ENCODE measurements at regions not wholly inside any gene's neighbourhood (a gene's known extent, or its start where the extent isn't known, plus 50 kb on each side); places are given as distances from the start of the nearest gene placed in this dataset.

DNA sequence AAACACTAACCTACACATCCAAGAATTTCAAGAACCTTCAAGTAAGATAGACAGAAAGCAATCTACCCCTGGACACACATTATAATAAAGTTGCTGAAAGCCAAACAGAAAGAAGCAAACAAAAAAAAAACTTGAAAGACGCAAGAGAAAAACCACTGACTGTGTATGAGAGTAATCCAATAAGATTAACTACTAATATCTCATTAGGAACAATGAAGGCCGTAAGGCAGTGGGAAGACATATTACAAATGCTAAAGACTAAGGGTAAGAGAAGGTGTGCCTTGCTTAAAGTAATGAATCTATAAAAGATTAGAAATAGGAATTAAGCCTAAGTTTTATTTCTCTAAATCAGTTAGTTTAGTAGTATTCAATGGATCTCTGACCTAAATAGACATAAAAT, 1109.1 kb downstream of the JRKL start:
- Histone ChIP-seq H3K4me3 (ENCODE audit: insufficient read depth, low read depth, low read length) (no peak overlapping the region), H3K4ac (ENCODE audit: low read depth, low read length) (no peak overlapping the region), H2BK5ac (ENCODE audit: low read depth, low read length, poor library complexity, severe bottlenecking) (no peak overlapping the region), H3K27ac (ENCODE audit: insufficient read depth, low read length) (no peak overlapping the region), H3K56ac (ENCODE audit: extremely low read depth, insufficient read depth, low read length) (no peak overlapping the region), H4K5ac (ENCODE audit: low read depth, low read length) (no peak overlapping the region), H3K18ac (ENCODE audit: low read depth, low read length) (no peak overlapping the region), H3K27me3 (ENCODE audit: control insufficient read depth, insufficient read depth, low read length) (no peaks in the 10 kb centered on the region), H2AK5ac (ENCODE audit: low read depth, low read length) (no peak overlapping the region), H2AK9ac (replicated peaks; ENCODE audit: low read depth, low read length, poor library complexity) (no peak overlapping the region), H4K8ac (ENCODE audit: low read depth in 2 of 2, low read length in 2 of 2) (no peak overlapping the region), H3K9ac (ENCODE audit: low read depth, low read length) (no peak overlapping the region), H3K79me1 (ENCODE audit: low read depth in 1 of 2, low read length in 2 of 2) (no peaks in the 10 kb centered on the region), H2BK20ac (ENCODE audit: low read depth, low read length) (no peak overlapping the region), H3K23ac (ENCODE audit: low read depth, low read length) (no peak overlapping the region), H3K9me3 (ENCODE audit: control insufficient read depth, insufficient read depth, low read length) (no peaks in the 10 kb centered on the region), H3K4me2 (ENCODE audit: low read depth, low read length) (no peak overlapping the region), H2BK15ac (ENCODE audit: low read depth, low read length) (no peak overlapping the region), H4K91ac (ENCODE audit: insufficient read depth, low read depth, low read length) (no peak overlapping the region), H3K36me3 (ENCODE audit: control insufficient read depth, insufficient read depth, low read length) (no peaks in the 10 kb centered on the region), H3K4me1 (ENCODE audit: control insufficient read depth, insufficient read depth, low read length) (no peaks in the 10 kb centered on the region), H4K20me1 (ENCODE audit: insufficient read depth, low read length) (no peaks in the 10 kb centered on the region), H3K9me1 (ENCODE audit: insufficient read depth, low read length) (no peaks in the 10 kb centered on the region), H2BK120ac (ENCODE audit: low read depth, low read length) (no peak overlapping the region), H2AFZ (replicated peaks; ENCODE audit: low read length, poor library complexity) (no peak overlapping the region), H3K14ac (replicated peaks; ENCODE audit: low read depth, low read length) (no peak overlapping the region)
- no CpG with 5 or more reads among the region's 2 CpGs for WGBS, 2 experiments (ENCODE audit: extremely low coverage in 2 of 2, insufficient read length in 1 of 2)
- DNase-seq = no peak
- BruUV-seq (replicated peaks) = no TSS peak
- dilution Hi-C loops (cut with HindIII; ENCODE audit: low sequenced_read_pairs, unreplicated experiment) = no loop called here
- ChIA-PET POLR2A (ENCODE audit: unreplicated experiment) (no interaction called here), CTCF (no interaction called here)
- no peak for ATAC-seq (ENCODE audit: low read depth)
- intact Hi-C loops (cut with micrococcal nuclease) = no loop called here
- in situ Hi-C loops (cut with MboI; ENCODE audit: low sequenced_read_pairs) = no loop called here
- TF ChIP-seq, protein P1, sequence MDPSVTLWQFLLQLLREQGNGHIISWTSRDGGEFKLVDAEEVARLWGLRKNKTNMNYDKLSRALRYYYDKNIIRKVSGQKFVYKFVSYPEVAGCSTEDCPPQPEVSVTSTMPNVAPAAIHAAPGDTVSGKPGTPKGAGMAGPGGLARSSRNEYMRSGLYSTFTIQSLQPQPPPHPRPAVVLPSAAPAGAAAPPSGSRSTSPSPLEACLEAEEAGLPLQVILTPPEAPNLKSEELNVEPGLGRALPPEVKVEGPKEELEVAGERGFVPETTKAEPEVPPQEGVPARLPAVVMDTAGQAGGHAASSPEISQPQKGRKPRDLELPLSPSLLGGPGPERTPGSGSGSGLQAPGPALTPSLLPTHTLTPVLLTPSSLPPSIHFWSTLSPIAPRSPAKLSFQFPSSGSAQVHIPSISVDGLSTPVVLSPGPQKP (IDR thresholded peaks at IDR 0.05; ENCODE audit: borderline replicate concordance, low read depth, low read length) = no peak
- TF ChIP-seq RCOR1 (IDR thresholded peaks at IDR 0.05; ENCODE audit: insufficient replicate concordance, low read length) (no peak), POLR2A (IDR thresholded peaks at IDR 0.05; ENCODE audit: low read depth, low read length) (no peak), MAFK (IDR thresholded peaks at IDR 0.05; ENCODE audit: low read depth, low read length) (no peak), RAD21 (IDR thresholded peaks at IDR 0.05; ENCODE audit: low read length) (no peak), CEBPB (IDR thresholded peaks at IDR 0.05; ENCODE audit: low read depth, low read length) (no peak), NFE2L2 (IDR thresholded peaks at IDR 0.05; ENCODE audit: low read depth, low read length) (no peak), BHLHE40 (IDR thresholded peaks at IDR 0.05; ENCODE audit: low read depth, low read length) (no peak), FOS (IDR thresholded peaks at IDR 0.05; ENCODE audit: low read depth, low read length) (no peak), MXI1 (IDR thresholded peaks at IDR 0.05; ENCODE audit: borderline replicate concordance, low read depth, low read length) (no peak), CHD1 (IDR thresholded peaks at IDR 0.05; ENCODE audit: low read depth, low read length) (no peak), MAZ (IDR thresholded peaks at IDR 0.05; ENCODE audit: borderline replicate concordance, low read depth, low read length) (no peak), RFX5 (IDR thresholded peaks at IDR 0.05; ENCODE audit: low read depth, low read length) (no peak), SMC3 (IDR thresholded peaks at IDR 0.05; ENCODE audit: low read depth, low read length) (no peak)
- TF ChIP-seq, protein P2, sequence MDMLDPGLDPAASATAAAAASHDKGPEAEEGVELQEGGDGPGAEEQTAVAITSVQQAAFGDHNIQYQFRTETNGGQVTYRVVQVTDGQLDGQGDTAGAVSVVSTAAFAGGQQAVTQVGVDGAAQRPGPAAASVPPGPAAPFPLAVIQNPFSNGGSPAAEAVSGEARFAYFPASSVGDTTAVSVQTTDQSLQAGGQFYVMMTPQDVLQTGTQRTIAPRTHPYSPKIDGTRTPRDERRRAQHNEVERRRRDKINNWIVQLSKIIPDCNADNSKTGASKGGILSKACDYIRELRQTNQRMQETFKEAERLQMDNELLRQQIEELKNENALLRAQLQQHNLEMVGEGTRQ (IDR thresholded peaks at IDR 0.05; ENCODE audit: low read depth, low read length) = no peak
- TF ChIP-seq, protein P3, sequence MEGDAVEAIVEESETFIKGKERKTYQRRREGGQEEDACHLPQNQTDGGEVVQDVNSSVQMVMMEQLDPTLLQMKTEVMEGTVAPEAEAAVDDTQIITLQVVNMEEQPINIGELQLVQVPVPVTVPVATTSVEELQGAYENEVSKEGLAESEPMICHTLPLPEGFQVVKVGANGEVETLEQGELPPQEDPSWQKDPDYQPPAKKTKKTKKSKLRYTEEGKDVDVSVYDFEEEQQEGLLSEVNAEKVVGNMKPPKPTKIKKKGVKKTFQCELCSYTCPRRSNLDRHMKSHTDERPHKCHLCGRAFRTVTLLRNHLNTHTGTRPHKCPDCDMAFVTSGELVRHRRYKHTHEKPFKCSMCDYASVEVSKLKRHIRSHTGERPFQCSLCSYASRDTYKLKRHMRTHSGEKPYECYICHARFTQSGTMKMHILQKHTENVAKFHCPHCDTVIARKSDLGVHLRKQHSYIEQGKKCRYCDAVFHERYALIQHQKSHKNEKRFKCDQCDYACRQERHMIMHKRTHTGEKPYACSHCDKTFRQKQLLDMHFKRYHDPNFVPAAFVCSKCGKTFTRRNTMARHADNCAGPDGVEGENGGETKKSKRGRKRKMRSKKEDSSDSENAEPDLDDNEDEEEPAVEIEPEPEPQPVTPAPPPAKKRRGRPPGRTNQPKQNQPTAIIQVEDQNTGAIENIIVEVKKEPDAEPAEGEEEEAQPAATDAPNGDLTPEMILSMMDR (conservative IDR thresholded peaks at IDR 0.05; ENCODE audit: low read depth, low read length) = no peak

All from IMR-90 (cell line).